Mesenchymal stem cell (in vitro differentiated cells and primary cell): ENCODE measurements at regions not wholly inside any gene's neighbourhood (a gene's known extent, or its start where the extent isn't known, plus 50 kb on each side); places are given as distances from the start of the nearest gene placed in this dataset.

ENCODE experiments used
- DNase-seq: peaks from one replicate; pipeline ENCODE4 v3.0.0-alpha.2; 2013
- H2AFZ ChIP-seq: one replicate; pipeline ENCODE4 v1.6.1; 2013; ENCODE audit warnings: low read depth, mild to moderate bottlenecking, control low read depth, inconsistent platforms, low read length, moderate library complexity
- H2AK5ac ChIP-seq: 2 replicates; pipeline ENCODE4 v1.6.1; 2013; ENCODE audit warnings: low read length, moderate library complexity, mild to moderate bottlenecking, inconsistent platforms; ENCODE audit not compliant: severe bottlenecking
- H2BK120ac ChIP-seq: one replicate; pipeline ENCODE4 v1.6.1; 2013; ENCODE audit warnings: low read depth, mild to moderate bottlenecking, inconsistent platforms, low read length, moderate library complexity
- H2BK12ac ChIP-seq, 2 experiments: one replicate each; pipeline ENCODE4 v1.6.1; 2013; ENCODE audit warnings: inconsistent platforms in 2 of 2, low read length in 2 of 2, mild to moderate bottlenecking in 2 of 2, moderate library complexity in 2 of 2, control low read depth in 1 of 2
- H2BK15ac ChIP-seq: one replicate; pipeline ENCODE4 v1.6.1; 2013; ENCODE audit warnings: mild to moderate bottlenecking, low read depth, inconsistent platforms; ENCODE audit not compliant: poor library complexity, severe bottlenecking
- H2BK5ac ChIP-seq: 2 replicates; pipeline ENCODE4 v1.6.1; 2013; ENCODE audit warnings: low read depth, mild to moderate bottlenecking, low read length, control low read depth, inconsistent platforms; ENCODE audit not compliant: poor library complexity, severe bottlenecking
- H3K14ac ChIP-seq, 2 experiments: one replicate each; pipeline ENCODE4 v1.6.1; 2013; ENCODE audit warnings: inconsistent platforms in 2 of 2, low read length in 2 of 2, control low read depth in 1 of 2, mild to moderate bottlenecking in 1 of 2, moderate library complexity in 1 of 2
- H3K18ac ChIP-seq, 2 experiments: one replicate each; pipeline ENCODE4 v1.6.1; 2013; ENCODE audit warnings: inconsistent platforms in 2 of 2, low read length in 2 of 2, control low read depth in 1 of 2, low read depth in 1 of 2, mild to moderate bottlenecking in 1 of 2
- H3K23ac ChIP-seq, 2 experiments: one replicate each; pipeline ENCODE4 v1.6.1; 2013; ENCODE audit warnings: inconsistent platforms in 2 of 2, low read length in 2 of 2, mild to moderate bottlenecking in 2 of 2, moderate library complexity in 2 of 2, control low read depth in 1 of 2
- H3K27ac ChIP-seq: 2 replicates; pipeline ENCODE4 v1.5.1; 2013; ENCODE audit warnings: mild to moderate bottlenecking, moderate library complexity, low read length, control low read depth, inconsistent platforms; ENCODE audit not compliant: poor library complexity, severe bottlenecking
- H3K27me3 ChIP-seq, 2 experiments: 2 replicates each; pipeline versions ENCODE4 v1.6.1 to v1.7.0; 2013; ENCODE audit warnings: low read length in 2 of 2, mild to moderate bottlenecking in 2 of 2, moderate library complexity in 2 of 2, control low read depth in 1 of 2, inconsistent platforms in 1 of 2; ENCODE audit not compliant: control insufficient read depth in 1 of 2, insufficient read depth in 1 of 2
- H3K36me3 ChIP-seq, 2 experiments: 2 replicates each; pipeline versions ENCODE4 v1.6.1 to v1.7.0; 2013; ENCODE audit warnings: low read length in 2 of 2, control low read depth in 1 of 2, inconsistent platforms in 1 of 2, low read depth in 1 of 2, mild to moderate bottlenecking in 1 of 2; ENCODE audit not compliant: insufficient read depth in 2 of 2, control insufficient read depth in 1 of 2
- H3K4ac ChIP-seq, 2 experiments: one replicate each; pipeline ENCODE4 v1.6.1; 2013; ENCODE audit warnings: inconsistent platforms in 2 of 2, low read length in 2 of 2, mild to moderate bottlenecking in 2 of 2, moderate library complexity in 2 of 2, control low read depth in 1 of 2, low read depth in 1 of 2
- H3K4me1 ChIP-seq: 2 replicates; pipeline ENCODE4 v1.6.1; 2013; ENCODE audit warnings: low read depth, low read length, control low read depth; ENCODE audit not compliant: control insufficient read depth, insufficient read depth
- H3K4me2 ChIP-seq: 2 replicates; pipeline ENCODE4 v1.6.1; 2013; ENCODE audit warnings: low read length, mild to moderate bottlenecking, inconsistent platforms; ENCODE audit not compliant: poor library complexity, severe bottlenecking
- H3K4me3 ChIP-seq, 2 experiments: 2 replicates each; pipeline versions ENCODE4 v1.5.1 to v1.7.0; 2013; ENCODE audit warnings: low read length in 2 of 2, mild to moderate bottlenecking in 2 of 2, control low read depth in 1 of 2, low read depth in 1 of 2; ENCODE audit not compliant: insufficient read depth in 1 of 2
- H3K79me1 ChIP-seq: replicated peaks from 2 replicates; pipeline ENCODE4 v1.6.1; 2013; ENCODE audit warnings: mild to moderate bottlenecking, control low read depth, low read length, inconsistent platforms; ENCODE audit not compliant: poor library complexity, severe bottlenecking
- H3K9ac ChIP-seq: 2 replicates; pipeline ENCODE4 v1.7.0; 2013; ENCODE audit warnings: mild to moderate bottlenecking, low read length, moderate library complexity
- H3K9me3 ChIP-seq: 2 replicates; pipeline ENCODE4 v1.7.0; 2013; ENCODE audit warnings: mild to moderate bottlenecking, low read length; ENCODE audit not compliant: control insufficient read depth
- H4K8ac ChIP-seq: one replicate; pipeline ENCODE4 v1.6.1; 2013; ENCODE audit warnings: inconsistent platforms, mild to moderate bottlenecking, low read length, moderate library complexity
- H4K91ac ChIP-seq: one replicate; pipeline ENCODE4 v1.6.1; 2013; ENCODE audit warnings: mild to moderate bottlenecking, low read length, inconsistent platforms
- WGBS: methylation state at CpG from one replicate; pipeline ENCODE4 v1.1.7; 2013; ENCODE audit warnings: mixed read lengths; 5-methylcytosine and 5-hydroxymethylcytosine counted together

DNA sequence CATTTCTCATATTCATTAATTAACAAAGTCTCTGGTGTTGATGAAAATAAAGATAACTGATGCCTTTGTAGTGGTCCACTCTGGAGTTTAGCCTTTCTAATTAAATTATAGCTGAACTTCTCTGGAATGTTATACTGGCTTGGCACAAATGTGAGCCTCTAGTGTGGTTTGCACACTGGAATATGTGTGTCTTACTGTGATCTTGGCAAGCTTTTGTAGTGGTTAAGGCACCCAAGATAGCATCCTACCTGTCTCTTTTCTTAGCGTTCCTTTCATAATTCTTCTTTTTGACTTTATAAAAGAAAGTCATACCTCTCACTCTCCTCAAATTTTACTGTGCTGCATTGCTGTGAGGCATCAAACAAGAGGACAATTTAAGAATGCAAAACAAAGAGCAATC is 107.4 kb downstream of the UTRN start:
- Histone ChIP-seq H3K4me2 (no peak overlapping the region), H2BK120ac (no peak overlapping the region), H3K79me1 (peaks cover 29% of the 10 kb centered on the region), H3K23ac (no peak overlapping the region), H3K9ac (no peak overlapping the region), H3K36me3 (peaks cover 0 to 3% of the 10 kb centered on the region in 2 experiments), H3K27me3 (no peaks in the 10 kb centered on the region), H2AFZ (no peak overlapping the region), H3K4ac (no peak overlapping the region), H3K14ac (no peak overlapping the region), H4K8ac (no peak overlapping the region), H2AK5ac (no peak overlapping the region), H2BK5ac (no peak overlapping the region), H3K27ac (no peak overlapping the region), H3K4me1 (peaks cover 2% of the 10 kb centered on the region), H3K9me3 (no peaks in the 10 kb centered on the region), H2BK12ac (no peak overlapping the region), H4K91ac (no peak overlapping the region), H3K4me3 (no peak overlapping the region), H2BK15ac (no peak overlapping the region), H3K18ac (no peak overlapping the region)
- WGBS = 87% methylated on average over 1 of the region's 1 CpG
- no peak for DNase-seq

DNA sequence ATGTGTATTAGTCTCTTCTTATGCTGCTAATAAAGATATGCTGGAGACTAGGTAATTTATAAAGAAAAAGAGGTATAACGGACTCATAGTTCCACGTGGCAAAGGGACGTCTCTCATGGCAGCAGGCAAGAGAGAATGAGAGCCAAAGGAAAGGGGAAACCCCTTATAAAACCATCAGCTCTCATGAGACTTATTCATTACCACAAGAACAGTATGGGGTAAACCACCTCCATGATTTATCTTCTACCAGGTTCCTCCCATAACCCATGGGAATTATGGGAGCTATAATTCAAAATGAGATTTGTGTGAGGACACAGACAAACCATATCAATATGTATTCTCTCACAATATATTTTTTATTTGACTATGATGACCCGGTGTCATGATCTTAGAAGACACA is 109.1 kb downstream of the UTRN start:
- H2BK5ac ChIP-seq = no peak overlapping the region
- no peak overlapping the region for H4K8ac ChIP-seq
- H3K4me1 ChIP-seq = no peaks in the 10 kb centered on the region
- peaks cover 8% of the 10 kb centered on the region for H3K9me3 ChIP-seq
- H2BK120ac ChIP-seq = no peak overlapping the region
- H3K18ac ChIP-seq = no peak overlapping the region
- H2BK15ac ChIP-seq = no peak overlapping the region
- H3K4me2 ChIP-seq = no peak overlapping the region
- H3K23ac ChIP-seq = no peak overlapping the region
- H2BK12ac ChIP-seq = no peak overlapping the region
- WGBS = 100% methylated on average over 1 of the region's 4 CpGs
- H4K91ac ChIP-seq = no peak overlapping the region
- no peak overlapping the region for H3K14ac ChIP-seq
- H3K36me3 ChIP-seq = peaks cover 0 to 3% of the 10 kb centered on the region in 2 experiments
- no peaks in the 10 kb centered on the region for H3K27me3 ChIP-seq
- no peak overlapping the region for H3K27ac ChIP-seq
- no peak overlapping the region for H3K4ac ChIP-seq
- no peak overlapping the region for H3K4me3 ChIP-seq
- no peak overlapping the region for H2AFZ ChIP-seq
- peaks cover 30% of the 10 kb centered on the region for H3K79me1 ChIP-seq
- no peak for DNase-seq
- H2AK5ac ChIP-seq = no peak overlapping the region
- no peak overlapping the region for H3K9ac ChIP-seq

- peaks cover 8% of the 10 kb centered on the region for H3K9me3 ChIP-seq
Measured at GRCh38 chr6:144395014-144395413, 109.9 kb downstream of the UTRN start.

DNA sequence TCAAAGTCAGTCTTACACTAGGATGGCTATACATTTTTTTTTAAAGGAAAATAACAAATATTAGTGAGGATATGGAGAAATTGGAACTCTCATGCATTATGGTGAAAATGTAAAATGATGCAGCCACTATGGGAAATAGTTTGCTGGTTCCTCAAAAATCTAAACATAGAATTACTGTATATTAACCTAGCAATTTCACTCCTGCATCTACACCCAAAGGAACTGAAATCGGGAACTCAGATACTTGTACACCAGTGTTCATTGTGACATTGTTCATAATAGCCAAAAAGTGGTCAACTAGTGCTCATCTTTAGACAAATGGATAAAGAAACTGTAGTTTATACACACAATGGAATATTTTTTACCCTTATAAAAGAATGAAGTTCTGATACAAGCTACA is 110.7 kb downstream of the UTRN start:
- H2BK15ac ChIP-seq = no peak overlapping the region
- no peak overlapping the region for H2AFZ ChIP-seq
- no peak overlapping the region for H2BK5ac ChIP-seq
- H3K79me1 ChIP-seq = peaks cover 26% of the 10 kb centered on the region
- no peaks in the 10 kb centered on the region for H3K27me3 ChIP-seq
- H3K36me3 ChIP-seq = peaks cover 0 to 3% of the 10 kb centered on the region in 2 experiments
- no peak overlapping the region for H2BK12ac ChIP-seq
- no peak overlapping the region for H3K4me2 ChIP-seq
- H3K9me3 ChIP-seq = peaks cover 8% of the 10 kb centered on the region
- H4K91ac ChIP-seq = no peak overlapping the region
- H3K4me1 ChIP-seq = no peaks in the 10 kb centered on the region
- no peak for DNase-seq
- H2BK120ac ChIP-seq = no peak overlapping the region
- H3K4ac ChIP-seq = no peak overlapping the region
- H3K14ac ChIP-seq = no peak overlapping the region
- no peak overlapping the region for H3K23ac ChIP-seq
- no peak overlapping the region for H3K27ac ChIP-seq
- H4K8ac ChIP-seq = no peak overlapping the region
- WGBS = no CpG with 5 or more reads among the region's 1 CpG
- no peak overlapping the region for H2AK5ac ChIP-seq
- no peak overlapping the region for H3K4me3 ChIP-seq
- no peak overlapping the region for H3K18ac ChIP-seq
- H3K9ac ChIP-seq = no peak overlapping the region

More at GRCh38 chr6:144395014-144395413, 109.9 kb downstream of the UTRN start:
- H2BK15ac ChIP-seq = no peak overlapping the region
- no peak overlapping the region for H2AK5ac ChIP-seq
- H3K27ac ChIP-seq = no peak overlapping the region
- H3K27me3 ChIP-seq = no peaks in the 10 kb centered on the region
- no peak overlapping the region for H2BK5ac ChIP-seq
- no peak overlapping the region for H3K4me3 ChIP-seq
- H2AFZ ChIP-seq = no peak overlapping the region
- H3K18ac ChIP-seq = no peak overlapping the region
- no peak overlapping the region for H4K8ac ChIP-seq
- no peak overlapping the region for H3K14ac ChIP-seq
- no peak overlapping the region for H3K9ac ChIP-seq
- H3K23ac ChIP-seq = no peak overlapping the region
- H4K91ac ChIP-seq = no peak overlapping the region
- peaks cover 0 to 3% of the 10 kb centered on the region in 2 experiments for H3K36me3 ChIP-seq
- H3K4me2 ChIP-seq = no peak overlapping the region
- H3K79me1 ChIP-seq = peaks cover 28% of the 10 kb centered on the region
- peak; percentile 6 for DNase-seq
- H2BK12ac ChIP-seq = no peak overlapping the region
- H3K4me1 ChIP-seq = no peaks in the 10 kb centered on the region
- H3K4ac ChIP-seq = no peak overlapping the region
- H2BK120ac ChIP-seq = no peak overlapping the region
